ENCODE measurements at regions not wholly inside any gene's neighbourhood (a gene's known extent, or its start where the extent isn't known, plus 50 kb on each side); places are given as distances from the start of the nearest gene placed in this dataset.
"Not testable (repeated sequence)": the region's sequence is repeated elsewhere in the genome, so short reads cannot be mapped to it uniquely, and the experiment has no call there.

DNA sequence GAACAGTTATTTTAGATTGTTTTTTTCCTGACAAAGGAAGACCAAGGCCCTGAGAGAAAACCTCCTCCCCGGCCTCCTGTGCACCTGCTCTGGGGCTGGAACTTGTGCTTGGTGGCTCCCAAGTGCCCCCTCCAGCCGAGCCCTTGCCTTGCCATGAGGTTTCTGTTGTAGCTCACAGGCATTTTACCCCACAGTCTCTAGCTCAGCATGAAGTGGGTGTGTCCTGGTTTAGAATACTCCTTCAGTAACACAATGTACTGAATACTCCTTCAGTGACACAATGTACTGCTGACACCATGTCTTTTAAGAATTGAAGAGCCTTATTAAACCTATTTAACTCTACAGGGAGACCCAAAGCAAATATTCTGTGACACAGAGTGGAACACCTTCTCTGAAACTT, 116.1 kb downstream of the OR4M2 start:
- not testable (repeated sequence) for DNase-seq (ENCODE audit: extremely low read depth, low read depth)

DNA sequence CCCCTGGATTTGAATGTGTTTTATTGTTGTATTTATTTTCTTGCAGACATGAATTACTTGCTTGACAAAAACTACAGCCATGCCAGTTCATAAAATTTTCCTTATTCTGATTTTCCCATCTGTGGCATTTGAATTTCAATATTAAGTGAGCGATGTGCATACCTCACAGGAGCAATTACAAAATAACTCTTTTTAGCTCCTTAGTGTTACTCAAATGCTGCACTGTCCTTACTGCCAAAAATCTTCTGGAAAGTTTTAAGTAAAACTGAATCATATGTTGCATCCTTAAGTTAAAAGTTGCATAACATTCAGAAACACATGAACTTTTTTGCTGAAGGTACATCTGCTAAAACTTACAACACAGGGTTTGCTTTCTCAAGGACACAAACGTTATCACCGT, 120.1 kb downstream of the OR4M2 start:
- not testable (repeated sequence) for DNase-seq (ENCODE audit: extremely low read depth, low read depth)

DNA sequence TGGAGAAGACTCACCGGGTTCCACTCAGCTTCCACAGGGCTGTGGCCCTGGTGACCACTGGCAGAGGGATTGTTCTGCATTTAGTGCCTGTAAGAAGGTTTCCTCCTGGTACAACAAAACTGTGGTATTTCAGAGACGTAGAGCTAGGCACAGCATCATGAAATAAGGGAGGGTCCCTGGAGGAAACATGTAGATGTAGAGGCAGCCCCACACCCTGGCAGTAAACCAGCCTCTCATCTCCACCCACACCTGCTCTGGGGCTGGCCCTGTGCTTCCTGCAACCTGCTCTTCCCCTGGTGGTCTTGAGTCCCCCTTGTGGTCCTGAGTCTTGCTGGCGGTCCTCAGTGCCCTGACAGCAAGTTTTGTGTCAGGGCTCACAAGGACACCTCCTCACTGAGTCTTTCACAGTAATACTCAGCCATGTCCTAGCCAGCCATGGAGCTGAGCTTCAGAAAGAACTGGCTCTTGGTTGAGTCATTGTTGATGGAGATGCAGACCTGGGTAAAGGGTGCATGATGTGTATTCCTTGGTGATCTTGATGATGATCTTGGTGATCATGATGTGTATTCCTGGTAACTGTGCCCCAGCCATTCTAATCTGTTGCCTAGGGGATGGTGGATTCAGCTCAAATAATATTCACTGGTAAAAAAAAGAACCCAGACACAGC, 121.8 kb downstream of the OR4M2 start:
- DNase-seq (ENCODE audit: extremely low read depth, low read depth), result not testable (repeated sequence)

DNA sequence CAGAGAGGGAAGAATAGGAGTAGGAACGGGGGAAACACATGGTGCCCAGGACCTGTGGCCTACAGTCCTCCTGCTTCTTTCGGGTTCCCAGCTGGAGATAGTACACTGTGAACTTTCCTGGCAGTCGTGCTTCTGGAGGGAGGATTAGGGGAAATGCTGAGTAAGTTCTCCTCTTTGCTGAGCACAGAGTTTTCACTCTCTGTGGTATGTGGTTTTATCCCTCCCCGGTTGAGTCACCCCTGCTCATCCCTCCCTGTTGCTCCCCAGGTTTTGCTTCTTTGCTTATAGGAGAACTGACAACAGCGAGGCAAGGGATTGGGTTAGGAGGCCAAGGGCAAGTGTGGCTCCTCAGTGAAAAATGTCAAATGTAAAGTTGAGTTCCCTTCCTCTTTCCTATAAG, 122.9 kb downstream of the OR4M2 start:
- DNase-seq (ENCODE audit: extremely low read depth, low read depth), result not testable (repeated sequence)

DNA sequence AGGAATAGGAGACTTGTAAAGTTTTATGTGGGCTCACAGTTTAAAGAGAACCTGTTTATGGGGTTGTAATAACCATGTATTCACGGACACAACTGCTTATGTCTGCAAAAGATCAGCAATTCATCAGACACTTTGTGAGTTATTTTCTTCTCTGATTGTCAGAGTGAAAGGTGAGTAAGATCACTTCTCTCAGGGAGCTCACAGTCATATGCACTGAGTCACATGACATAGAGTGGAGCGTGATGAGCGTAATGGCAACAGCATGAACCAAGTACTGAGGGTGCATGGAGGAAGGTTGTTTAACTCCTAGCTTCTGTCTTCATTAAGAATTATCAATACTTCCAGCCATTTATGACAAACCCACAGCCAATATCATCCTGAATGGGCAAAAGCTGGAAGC, 128.8 kb downstream of the OR4M2 start:
- DNase-seq (ENCODE audit: extremely low read depth, low read depth), result not testable (repeated sequence)

DNA sequence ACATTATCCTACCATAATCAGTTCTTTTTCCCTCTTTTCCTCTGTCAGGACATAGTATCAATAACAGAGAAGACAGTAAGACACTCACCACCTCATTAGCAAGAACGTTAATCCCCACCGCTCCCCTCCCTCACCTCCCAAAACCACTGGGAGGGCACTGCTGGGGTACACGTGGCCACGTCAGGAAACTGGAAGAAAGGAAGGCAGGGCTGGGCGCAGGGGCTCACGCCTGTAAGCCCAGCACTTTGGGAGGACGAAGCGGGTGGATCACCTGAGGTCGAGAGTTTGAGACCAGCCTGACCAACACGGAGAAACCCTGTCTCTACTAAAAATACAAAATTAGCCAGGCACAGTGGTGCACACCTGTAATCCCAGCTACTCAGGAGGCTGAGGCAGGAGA, 142.3 kb downstream of the OR4M2 start:
- DNase-seq (ENCODE audit: extremely low read depth, low read depth), result not testable (repeated sequence)

DNA sequence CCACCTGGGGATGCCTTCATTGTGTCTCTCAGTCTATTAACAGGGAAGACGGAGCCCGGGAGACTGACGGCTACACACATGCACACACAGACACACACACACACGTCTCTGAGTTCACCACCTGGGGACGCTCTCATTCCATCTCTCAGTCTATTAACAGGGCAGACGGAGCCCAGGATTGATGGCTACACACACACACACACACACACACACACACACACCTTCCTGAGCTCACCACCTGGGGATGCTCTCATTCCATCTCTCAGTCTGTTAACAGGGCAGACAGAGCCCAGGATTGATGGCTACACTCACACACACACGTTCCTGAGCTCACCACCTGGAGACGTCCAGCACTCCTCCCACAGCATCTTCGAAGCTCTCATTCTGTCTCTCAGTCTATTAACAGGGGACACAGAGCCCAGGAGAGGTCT, 143.9 kb downstream of the OR4M2 start:
- DNase-seq (ENCODE audit: extremely low read depth, low read depth), result peak; percentile 99

DNA sequence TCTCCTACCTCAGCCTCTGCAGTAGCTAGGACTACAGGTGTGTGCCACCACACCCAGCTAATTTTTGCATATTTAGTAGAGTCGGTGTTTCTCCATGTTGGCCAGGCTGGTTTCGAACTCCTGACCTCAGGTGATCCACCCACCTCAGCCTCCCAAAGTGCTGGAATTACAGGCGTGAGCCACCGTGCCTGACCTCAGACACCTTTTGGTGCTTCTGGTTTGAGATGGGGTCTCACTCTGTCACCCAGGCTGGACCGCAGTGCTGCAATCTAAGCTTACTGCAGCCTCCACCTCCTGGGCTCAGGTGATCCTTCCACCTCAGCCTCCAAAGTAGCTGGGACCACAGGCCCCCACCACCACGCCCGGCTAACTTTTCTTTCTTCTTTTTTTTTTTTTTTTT, 144.6 kb downstream of the OR4M2 start:
- not testable (repeated sequence) for DNase-seq (ENCODE audit: extremely low read depth, low read depth)

DNA sequence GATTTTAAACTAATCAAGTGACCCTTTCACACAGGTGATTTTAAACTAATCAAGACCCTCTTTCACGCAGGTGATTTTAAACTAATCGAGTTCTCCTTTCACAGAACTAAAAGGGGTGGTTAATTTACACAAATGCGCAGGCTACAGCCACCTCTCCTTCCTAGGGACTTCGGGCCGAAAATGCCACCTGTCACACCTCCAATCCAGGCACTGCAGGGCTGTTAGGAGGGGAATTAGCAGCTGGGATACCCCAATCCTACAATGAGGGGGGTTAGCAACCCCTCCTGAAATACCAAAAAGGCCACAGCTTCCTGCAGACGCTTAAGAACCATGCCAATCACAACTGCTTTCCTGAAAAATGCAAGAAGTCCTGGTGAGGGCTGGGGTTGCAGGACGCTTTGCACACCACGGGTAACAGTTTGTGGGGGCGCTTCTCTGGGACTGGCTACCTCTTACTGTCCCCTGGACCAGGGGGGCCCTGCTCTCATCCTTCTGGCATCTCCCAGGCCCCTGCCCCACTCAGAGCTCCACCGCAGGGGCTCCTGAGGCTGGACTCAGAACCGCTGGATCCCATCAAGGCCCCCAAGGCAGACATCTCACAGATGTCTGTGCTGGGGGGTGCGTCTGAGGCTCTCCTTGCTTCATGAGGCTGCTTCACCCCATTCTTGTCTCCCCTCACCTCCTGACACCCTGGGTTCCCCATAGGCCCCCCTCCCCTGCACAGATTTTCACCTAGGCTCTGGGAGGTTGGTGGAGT, 145.9 kb downstream of the OR4M2 start:
- no peak for DNase-seq (ENCODE audit: extremely low read depth, low read depth)

DNA sequence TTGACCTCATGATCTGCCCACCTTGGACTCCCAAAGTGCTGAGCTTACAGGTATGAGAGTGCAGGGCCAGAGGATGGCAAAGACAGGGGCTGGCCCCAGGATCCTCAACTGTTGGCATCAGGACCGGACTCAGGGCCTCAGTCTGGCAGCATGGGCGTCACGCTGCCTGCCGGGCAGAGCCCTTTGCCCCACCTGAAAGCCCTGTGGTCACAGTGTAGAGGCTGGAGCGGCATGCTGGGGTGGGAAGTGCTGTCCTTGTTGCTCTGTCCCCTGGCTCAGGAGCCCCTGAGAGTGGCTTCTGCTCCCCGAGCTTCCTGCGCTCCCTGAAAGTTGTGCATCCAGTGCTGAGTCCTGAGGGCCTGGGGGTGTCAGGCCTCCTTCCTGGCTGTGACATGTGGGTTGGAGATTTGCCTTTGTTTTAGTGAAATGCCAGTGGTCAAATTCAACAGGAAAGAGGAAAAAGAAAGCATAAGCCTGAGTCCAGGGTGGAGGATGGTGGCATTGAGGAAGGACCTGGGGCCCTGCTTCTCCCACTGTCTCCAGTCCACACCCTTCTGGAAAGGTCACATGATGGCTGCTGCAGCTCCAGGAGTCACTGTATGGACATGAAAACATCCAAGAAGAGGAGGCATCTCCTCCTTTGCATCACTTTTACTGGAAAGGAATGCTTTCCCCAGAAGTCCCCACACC, 147.2 kb downstream of the OR4M2 start:
- DNase-seq (ENCODE audit: extremely low read depth, low read depth), result no peak

DNA sequence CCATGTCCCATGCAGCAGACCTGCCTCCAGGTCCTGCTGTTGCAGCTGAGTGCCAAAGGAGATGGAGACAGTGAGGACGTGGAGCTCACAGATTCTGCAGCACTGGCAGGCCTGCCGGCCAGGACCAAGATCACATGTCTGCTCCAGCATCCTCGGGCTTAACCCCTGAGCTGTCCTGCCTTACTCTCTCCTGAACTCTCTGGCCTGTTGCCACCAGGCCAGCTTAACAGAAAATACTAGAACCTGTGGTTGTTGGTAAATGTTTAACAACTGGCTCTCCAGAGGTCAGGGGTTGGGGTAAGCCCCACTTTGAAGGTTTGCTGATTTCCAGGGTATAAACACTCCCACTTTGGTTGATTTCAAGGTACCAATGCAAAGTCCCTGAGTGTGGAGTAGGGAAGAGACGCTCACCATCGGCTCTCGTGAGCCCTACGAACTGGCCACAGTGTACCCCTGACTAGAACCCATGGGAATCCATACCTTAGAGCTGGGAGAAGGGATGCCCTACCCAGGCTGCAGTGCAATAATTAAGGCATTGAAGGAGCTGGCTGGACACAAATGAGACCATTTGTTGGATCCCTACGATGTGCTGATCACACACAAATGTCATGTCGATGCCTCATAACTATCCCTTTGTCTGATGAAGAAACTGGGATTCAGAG, 147.9 kb downstream of the OR4M2 start:
- no peak for DNase-seq (ENCODE audit: extremely low read depth, low read depth)

DNA sequence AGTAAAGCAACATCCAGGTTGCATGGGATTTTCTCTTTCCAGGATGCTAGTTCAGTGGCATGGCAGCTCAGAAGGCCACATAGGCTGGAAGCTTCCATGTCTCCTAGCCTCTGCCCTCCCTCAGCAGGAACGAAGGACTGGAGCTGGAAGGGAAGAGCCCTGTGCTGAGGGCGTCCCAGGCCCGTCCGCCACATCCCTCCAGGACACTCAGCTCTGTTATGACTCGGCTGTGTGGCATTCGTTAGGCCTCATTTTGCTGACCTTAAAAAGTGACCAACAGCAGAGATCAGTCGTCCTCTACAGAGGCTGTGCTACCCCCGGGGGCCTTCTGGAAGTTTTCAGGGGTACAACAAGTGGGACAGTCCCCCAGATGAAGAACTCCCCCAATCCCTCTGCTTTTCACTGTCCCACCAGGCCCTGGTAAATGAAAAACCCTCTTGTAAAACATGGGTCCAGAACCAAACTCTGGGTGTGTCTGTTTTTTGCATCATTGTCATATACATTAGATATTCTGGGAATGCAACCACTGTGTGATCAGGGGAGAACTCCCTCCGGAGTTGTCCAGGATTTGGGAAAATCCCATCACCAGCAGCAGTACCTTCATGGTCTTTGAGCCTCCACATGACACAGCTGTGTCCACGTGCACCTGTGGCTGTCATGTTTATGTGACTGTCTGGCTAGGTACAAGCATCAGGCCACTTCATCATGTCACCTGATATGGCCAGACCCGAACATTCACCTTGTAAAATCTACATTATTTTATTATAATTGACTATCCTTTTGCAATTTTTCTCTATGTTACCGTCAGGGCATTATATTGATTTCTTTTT, 149.9 kb downstream of the OR4M2 start:
- peak; percentile 95 for DNase-seq (ENCODE audit: extremely low read depth, low read depth)

DNA sequence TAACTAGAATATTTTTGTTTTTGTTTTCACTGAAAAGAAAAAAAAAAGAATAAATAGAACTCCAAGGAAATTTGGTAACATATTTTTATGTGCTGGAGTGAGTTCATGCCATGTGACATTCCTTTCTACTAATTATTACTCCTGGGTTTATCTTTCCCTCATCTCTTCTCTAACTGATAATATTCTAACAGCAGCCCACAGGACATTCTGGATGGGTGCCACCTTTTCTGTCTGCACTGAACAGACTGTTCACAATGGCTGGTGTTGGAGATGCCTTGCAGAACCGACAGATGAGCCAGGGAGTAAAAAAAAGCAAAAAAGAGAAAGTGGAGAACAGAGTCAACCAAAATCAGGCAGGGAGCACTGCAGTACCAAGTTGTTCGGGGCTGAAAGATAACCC, 151.3 kb downstream of the OR4M2 start:
- no peak for DNase-seq (ENCODE audit: extremely low read depth, low read depth)

DNA sequence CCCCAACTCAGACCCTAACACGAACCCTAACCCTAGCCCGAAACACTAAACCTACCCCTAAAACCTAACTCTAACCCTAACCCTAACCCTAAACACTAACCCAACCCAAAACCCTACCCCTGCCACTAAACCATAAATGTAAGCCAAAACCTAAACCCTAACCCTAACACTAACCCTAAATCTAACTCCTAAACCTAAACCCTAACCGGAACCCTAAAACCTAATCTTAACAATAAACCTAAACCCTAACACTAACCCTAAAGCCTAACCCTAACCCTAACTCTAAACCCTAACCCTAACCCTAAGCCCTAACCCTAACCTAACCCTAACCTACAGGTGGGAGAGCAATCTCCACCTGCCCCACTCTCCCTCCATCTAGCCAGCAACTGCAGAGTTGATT, 152.3 kb downstream of the OR4M2 start:
- no peak for DNase-seq (ENCODE audit: extremely low read depth, low read depth)

DNA sequence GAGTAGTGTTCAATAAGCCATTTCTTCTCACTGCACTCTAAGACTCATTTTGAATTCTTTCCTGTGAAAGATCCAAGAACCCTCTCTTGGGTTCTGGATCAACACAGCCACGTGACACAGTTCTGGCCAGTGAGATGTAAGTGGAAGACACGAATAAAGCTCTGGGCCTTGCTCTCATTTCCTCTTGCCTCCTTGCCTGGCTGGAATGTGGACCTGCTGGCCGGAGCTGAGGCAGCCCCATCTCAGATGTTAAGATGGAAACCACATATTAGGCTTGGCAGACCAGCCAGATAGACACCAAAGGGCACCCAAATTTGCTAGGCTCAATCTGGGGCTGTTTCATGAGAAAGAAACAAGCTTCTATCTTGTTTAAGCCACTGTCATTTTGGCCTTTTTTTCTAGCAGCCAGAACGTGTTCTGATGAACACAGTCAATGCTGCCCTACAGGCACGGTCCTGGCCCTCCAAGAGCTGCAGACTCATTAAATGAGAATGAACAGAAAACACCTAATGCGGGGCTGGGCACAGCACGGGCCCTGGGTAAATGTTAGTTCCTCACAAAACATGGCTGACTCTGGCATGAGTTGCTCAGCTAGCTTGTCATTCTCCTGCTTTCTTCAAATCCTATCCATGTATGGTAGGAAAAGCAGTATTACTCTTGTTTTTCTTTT, 155.1 kb downstream of the OR4M2 start:
- not testable (repeated sequence) for DNase-seq (ENCODE audit: extremely low read depth, low read depth)

DNA sequence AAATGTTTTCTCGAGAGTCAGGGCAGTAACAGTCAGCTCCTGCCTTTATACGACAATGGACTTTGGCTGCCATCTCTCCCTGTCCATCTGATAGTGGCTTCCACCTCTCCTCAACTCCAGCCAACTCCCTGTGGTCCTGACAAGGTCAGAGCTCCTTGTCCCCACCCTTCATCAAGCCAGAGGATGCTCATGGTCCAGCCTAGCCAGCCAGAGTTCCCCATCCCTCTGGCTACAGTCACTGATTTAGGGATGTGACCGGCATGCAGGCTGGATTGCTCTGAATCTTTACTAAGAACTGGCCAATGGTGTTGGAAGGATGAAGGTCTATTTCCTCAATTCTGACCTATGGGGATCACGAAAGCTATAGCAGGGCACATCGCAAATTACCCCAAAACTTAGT, 156.1 kb downstream of the OR4M2 start:
- no peak for DNase-seq (ENCODE audit: extremely low read depth, low read depth)

DNA sequence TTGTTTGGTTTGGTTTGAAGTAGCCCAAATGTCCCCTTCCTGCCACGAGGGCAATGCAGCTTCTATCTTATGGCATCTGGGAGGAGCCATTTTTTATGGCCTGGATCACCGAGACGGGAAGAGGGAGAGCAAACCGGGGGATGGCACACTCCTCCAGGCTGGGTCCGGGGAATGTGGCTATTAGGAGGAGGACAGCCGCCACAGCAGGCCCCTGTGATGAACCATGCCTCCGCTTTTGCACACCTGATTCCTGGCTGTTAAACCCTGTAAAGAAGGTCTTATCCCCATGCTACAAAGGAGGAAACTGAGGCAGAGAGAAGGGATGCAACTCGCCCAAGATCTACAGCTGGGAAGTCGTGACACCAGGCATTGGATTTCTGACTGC, 157.6 kb downstream of the OR4M2 start:
- no peak for DNase-seq (ENCODE audit: extremely low read depth, low read depth)

DNA sequence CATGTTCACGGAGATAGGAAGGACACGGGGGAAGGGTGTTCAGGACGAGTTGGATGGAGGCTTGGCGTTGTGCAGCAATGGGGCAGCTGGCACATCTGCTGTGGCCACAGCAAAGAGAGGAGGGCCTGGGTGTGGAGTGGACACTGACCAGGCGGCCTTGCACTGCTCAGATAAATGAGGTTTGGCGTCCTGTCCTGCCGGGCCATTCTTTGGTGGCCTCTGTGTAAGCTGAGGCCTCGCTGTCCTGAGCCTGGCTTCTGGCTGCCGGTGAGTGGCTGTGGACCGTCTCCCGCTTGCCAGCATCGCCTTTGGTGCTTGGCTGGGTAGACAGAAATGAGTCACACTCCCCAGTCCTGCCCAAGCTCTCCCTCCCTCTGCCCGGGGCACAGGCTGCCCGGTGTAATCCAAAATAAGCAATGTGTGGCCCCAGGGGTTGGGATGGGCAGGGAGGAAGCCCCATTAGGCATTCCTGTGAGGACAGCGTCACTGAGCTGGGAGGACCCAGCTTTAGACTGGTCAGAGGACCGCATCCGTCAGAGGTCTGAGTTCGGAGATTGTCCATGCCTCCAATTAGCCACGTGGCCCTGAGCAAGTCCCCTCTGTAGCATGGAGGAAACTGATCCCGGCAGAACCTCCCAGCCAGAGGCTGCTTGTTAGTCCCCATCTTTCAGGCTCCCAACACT, 158.1 kb downstream of the OR4M2 start:
- peak; percentile 100 for DNase-seq (ENCODE audit: extremely low read depth, low read depth)

Data from NCI-H460 (cell line).